GM12878 (cell line): ENCODE measurements at regions not wholly inside any gene's neighbourhood (a gene's known extent, or its start where the extent isn't known, plus 50 kb on each side); places are given as distances from the start of the nearest gene placed in this dataset.

Experiments
- ATAC-seq: fragments of 200-7000 bp; cut with Tn5 transposase; 3 replicates; pipeline ENCODE4 v1.9.1; 2020; ENCODE audit warnings: mild to moderate bottlenecking, moderate library complexity
- BruUV-seq: library from RNA; stranded (reverse); fragments of 400-500 nt; replicated peaks from 2 replicates; lab custom pipeline; 2021; lab: Mats Ljungman, UMichigan
- CTCF ChIA-PET: fragments of 300-600 bp; sonication (Branson Sonifier 250); formaldehyde crosslinking; extraction: SDS; loops from one replicate; lab custom pipeline; 2021; ENCODE audit warnings: inconsistent platforms; lab: Yijun Ruan, JAX
- POLR2A ChIA-PET: fragments of 350-600 bp; formaldehyde crosslinking; extraction: SDS; loops from one replicate; lab custom pipeline; 2021; ENCODE audit warnings: inconsistent platforms; lab: Charles Lee
- RAD21 ChIA-PET: fragments of 300-600 bp; sonication (Branson Sonifier 250); formaldehyde crosslinking; loops from one replicate; lab custom pipeline; 2023; ENCODE audit warnings: antibody characterized with exemption; ENCODE audit not compliant: unreplicated experiment; lab: Charles Lee
- SMC1A ChIA-PET: fragments of 300-600 bp; sonication (Branson Sonifier 250); formaldehyde crosslinking; loops from one replicate; lab custom pipeline; 2023; ENCODE audit not compliant: unreplicated experiment, uncharacterized antibody; lab: Charles Lee
- DNase-seq: peaks from one replicate; pipeline ENCODE4 v3.0.0-alpha.2; 2011; ENCODE audit warnings: low read depth, low spot score
- FAIRE-seq: peaks from 3 replicates; lab custom pipeline; 2011; peaks lifted over from hg19 to GRCh38; lab: Jason Lieb, UNC
- H2AFZ ChIP-seq: 2 replicates; pipeline ENCODE4 v1.6.0; 2011; ENCODE audit warnings: low read depth, low read length, control low read depth; ENCODE audit not compliant: control insufficient read depth
- H3K27ac ChIP-seq: 2 replicates; pipeline ENCODE4 v1.5.1; 2011; ENCODE audit warnings: control low read depth; ENCODE audit not compliant: control insufficient read depth, insufficient read depth
- H3K27me3 ChIP-seq, 2 experiments: replicated peaks in 1 of 2; 2 replicates each; pipeline versions ENCODE4 v1.6.0 to v1.6.1; 2011; ENCODE audit warnings: low read length in 1 of 2; ENCODE audit not compliant: control insufficient read depth in 2 of 2, insufficient read depth in 2 of 2
- H3K36me3 ChIP-seq, 2 experiments: 2 replicates each; pipeline ENCODE4 v1.5.1; 2011; ENCODE audit warnings: low read length in 1 of 2; ENCODE audit not compliant: control insufficient read depth in 2 of 2, insufficient read depth in 2 of 2
- H3K4me1 ChIP-seq: 2 replicates; pipeline ENCODE4 v1.6.1; 2011; ENCODE audit warnings: mild to moderate bottlenecking, low read length, moderate library complexity, mixed read lengths; ENCODE audit not compliant: control insufficient read depth, insufficient read depth
- H3K4me2 ChIP-seq: 2 replicates; pipeline ENCODE4 v1.6.0; 2011; ENCODE audit warnings: control low read depth; ENCODE audit not compliant: control insufficient read depth, insufficient read depth
- H3K4me3 ChIP-seq: fragments of 200-600 bp; sonication (generic); 2 replicates; pipeline ENCODE4 v1.5.1; 2016
- H3K79me2 ChIP-seq: 2 replicates; pipeline ENCODE4 v1.6.0; 2011; ENCODE audit warnings: low read length; ENCODE audit not compliant: control insufficient read depth, insufficient read depth
- H3K9ac ChIP-seq: 2 replicates; pipeline ENCODE4 v1.8.0; 2011; ENCODE audit warnings: low read length, control low read depth, mixed read lengths; ENCODE audit not compliant: control insufficient read depth, insufficient read depth
- H3K9me3 ChIP-seq: replicated peaks from 3 replicates; pipeline ENCODE4 v1.5.1; 2011; ENCODE audit warnings: mild to moderate bottlenecking, low read length; ENCODE audit not compliant: control insufficient read depth, insufficient read depth
- H4K20me1 ChIP-seq: 2 replicates; pipeline ENCODE4 v1.6.0; 2011; ENCODE audit not compliant: control insufficient read depth, insufficient read depth
- ATF2 ChIP-seq: IDR thresholded peaks from 2 replicates; pipeline ENCODE4 v1.6.1; 2012; ENCODE audit warnings: low read length, inconsistent platforms
- BCL3 ChIP-seq: IDR thresholded peaks from 2 replicates; pipeline ENCODE4 v1.6.1; 2011; ENCODE audit warnings: borderline replicate concordance, low read depth, mild to moderate bottlenecking, moderate library complexity, low read length; ENCODE audit not compliant: insufficient read depth, poor library complexity, severe bottlenecking
- ESRRA ChIP-seq: IDR thresholded peaks from 2 replicates; pipeline ENCODE4 v1.6.1; 2012; ENCODE audit warnings: mild to moderate bottlenecking, low read length, improper control_type of control experiment
- KAT2A ChIP-seq: conservative IDR thresholded peaks from 2 replicates; pipeline ENCODE4 v1.6.1; 2011; ENCODE audit warnings: low read depth, low read length; ENCODE audit not compliant: control insufficient read depth
- NBN ChIP-seq: fragments of 450-650 bp; IDR thresholded peaks from 2 replicates; pipeline ENCODE4 v1.6.1; 2016
- NFYB ChIP-seq: IDR thresholded peaks from 2 replicates; pipeline ENCODE4 v1.6.1; 2011; ENCODE audit warnings: low read depth, mild to moderate bottlenecking, low read length, improper control_type of control experiment, moderate library complexity; ENCODE audit not compliant: insufficient read depth
- SPI1 ChIP-seq: IDR thresholded peaks from 2 replicates; pipeline ENCODE4 v1.6.1; 2011; ENCODE audit warnings: low read depth, mild to moderate bottlenecking, low read length, moderate library complexity, borderline replicate concordance; ENCODE audit not compliant: insufficient read depth
- SREBF1 ChIP-seq: IDR thresholded peaks from 2 replicates; pipeline ENCODE4 v1.6.1; 2012; ENCODE audit warnings: mild to moderate bottlenecking, low read length
- SRF ChIP-seq, 2 experiments: IDR thresholded peaks; 2 replicates each; pipeline ENCODE4 v1.6.1; 2011; ENCODE audit warnings: low read depth in 2 of 2, low read length in 2 of 2, mild to moderate bottlenecking in 1 of 2, moderate library complexity in 1 of 2
- ZNF24 ChIP-seq: fragments of 450-650 bp; IDR thresholded peaks from 2 replicates; pipeline ENCODE4 v1.6.1; 2017; ENCODE audit warnings: antibody characterized with exemption, mild to moderate bottlenecking
- ZNF384 ChIP-seq: IDR thresholded peaks from 2 replicates; pipeline ENCODE4 v1.6.1; 2012; ENCODE audit warnings: low read depth, mild to moderate bottlenecking, low read length, improper control_type of control experiment, borderline replicate concordance
- WGBS: methylation state at CpG from one replicate; pipeline ENCODE4 v1.1.6; 2016; ENCODE audit warnings: low lambda C conversion rate; ENCODE audit not compliant: insufficient replicate concordance, insufficient coverage; ENCODE audit errors: missing lambda C conversion rate; 5-methylcytosine and 5-hydroxymethylcytosine counted together
- in situ Hi-C: fragments of 300-500 bp; cut with MboI; formaldehyde crosslinking; loops from 9 replicates; pipeline ENCODE4 v1.14.3; 2018; ENCODE audit warnings: mixed read lengths
- intact Hi-C: fragments of 100-400 bp; cut with micrococcal nuclease; formaldehyde crosslinking; loops from one replicate; pipeline ENCODE4 v1.14.2; 2022; ENCODE audit not compliant: unreplicated experiment

GRCh38 chr5:33312571-33313549 lies 127.9 kb upstream of the TARS1 start:
- Histone ChIP-seq H3K4me2 (no peak overlapping the region), H4K20me1 (no peaks in the 10 kb centered on the region), H3K79me2 (no peaks in the 10 kb centered on the region), H3K4me1 (no peaks in the 10 kb centered on the region), H3K36me3 (no peaks in the 10 kb centered on the region), H3K27me3 (no peaks in the 10 kb centered on the region), H3K4me3 (no peak overlapping the region), H2AFZ (no peak overlapping the region), H3K9me3 (no peaks in the 10 kb centered on the region; the same call in 2 of the 3 replicates), H3K9ac (no peak overlapping the region), H3K27ac (no peak overlapping the region)
- TF ChIP-seq SRF (IDR thresholded peaks at IDR 0.05; ENCODE audit: low read depth in 2 of 2, low read length in 2 of 2) (0 out of 4 replicates have a peak, but pooled peaks of 1 of the 2 experiments have one; percentile 35), SPI1 (no peak)
- SMC1A ChIA-PET = no interaction called here
- no TSS peak for BruUV-seq
- in situ Hi-C loops = no loop called here
- 72% methylated on average over 4 of the region's 4 CpGs for WGBS
- CTCF ChIA-PET = no interaction called here
- ATAC-seq = no peak
- intact Hi-C loops = no loop called here
- no peak for DNase-seq
- POLR2A ChIA-PET = no interaction called here
- FAIRE-seq = no peak
- RAD21 ChIA-PET = no interaction called here

- BruUV-seq = no TSS peak
- no peaks in the 10 kb centered on the region for H3K36me3 ChIP-seq
- no peaks in the 10 kb centered on the region for H3K27me3 ChIP-seq
- no peak overlapping the region for H2AFZ ChIP-seq
- in situ Hi-C loops = no loop called here
- H3K79me2 ChIP-seq = no peaks in the 10 kb centered on the region
- no peak overlapping the region for H3K9ac ChIP-seq
- FAIRE-seq (no peak), ATAC-seq (no peak), DNase-seq (no peak)
- ChIA-PET CTCF (interaction anchor here (0.6 to 0.8 kb wide), 2 partner anchors 18 to 460 kb away, joined by 3 read pairs; no protein-coding TSS in a partner anchor), SMC1A (no interaction called here), RAD21 (no interaction called here)
- H3K4me2 ChIP-seq = no peak overlapping the region
- H3K4me3 ChIP-seq = no peak overlapping the region
- 0% methylated on average over 1 of the region's 1 CpG for WGBS
- intact Hi-C loops = no loop called here
- no peaks in the 10 kb centered on the region for H3K4me1 ChIP-seq
- no peaks in the 10 kb centered on the region; the same call in 2 of the 3 replicates for H3K9me3 ChIP-seq
- no peaks in the 10 kb centered on the region for H4K20me1 ChIP-seq
- no peak overlapping the region for H3K27ac ChIP-seq
- TF ChIP-seq SREBF1 (no peak), ZNF24 (no peak), KAT2A (no peak), ESRRA (no peak), ZNF384 (no peak), BCL3 (no peak), NBN (no peak), NFYB (no peak), ATF2 (no peak)
- TF ChIP-seq, all 136 proteins: peak for 0
- POLR2A ChIA-PET = no interaction called here
These were observed 125.6 kb upstream of the TARS1 start for GRCh38 chr5:33315189-33315588.
